ENCODE measurements at regions not wholly inside any gene's neighbourhood (a gene's known extent, or its start where the extent isn't known, plus 50 kb on each side); places are given as distances from the start of the nearest gene placed in this dataset.

DNA sequence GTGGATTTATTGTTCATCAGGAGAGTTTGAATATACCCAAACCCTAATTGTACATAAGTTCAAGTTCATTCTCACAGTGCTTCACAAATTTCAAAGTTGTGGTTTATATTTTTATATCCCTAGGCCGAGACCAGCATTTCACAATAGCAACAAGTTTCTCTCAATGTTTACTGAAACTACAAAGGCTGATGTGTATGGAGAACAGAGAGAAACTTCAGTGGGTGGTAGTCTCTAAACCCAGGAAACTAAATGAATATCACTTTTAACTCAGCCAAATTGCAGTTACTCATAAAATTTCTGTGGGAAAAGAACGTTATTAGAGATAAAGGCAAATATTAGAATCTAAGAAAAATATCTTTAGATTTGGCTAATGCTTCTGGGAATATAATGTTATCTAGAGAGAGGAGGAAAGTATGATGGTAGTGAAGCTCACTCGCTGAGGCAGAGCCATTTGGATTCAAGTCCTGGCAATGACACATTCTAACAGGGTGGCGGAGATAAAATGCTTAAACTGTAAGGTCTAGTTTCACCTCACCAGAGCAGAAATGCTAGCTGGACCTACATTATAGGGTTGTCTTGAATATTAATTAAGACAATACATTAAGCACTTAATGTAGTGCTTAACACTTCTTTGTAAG, 514.8 kb downstream of the EPHA3 start (continued):
- TF ChIP-seq SREBF1 (IDR thresholded peaks at IDR 0.05; ENCODE audit: borderline replicate concordance, low read depth, low read length) (no peak), RFX1 (IDR thresholded peaks at IDR 0.05) (no peak), NCOA2 (IDR thresholded peaks at IDR 0.05; ENCODE audit: partially characterized antibody in 2 of 2) (no peak), WHSC1 (IDR thresholded peaks at IDR 0.05; ENCODE audit: low read length) (no peak), ATF7 (IDR thresholded peaks at IDR 0.05) (no peak), CAMTA2 (CRISPR knock-in tag; conservative IDR thresholded peaks at IDR 0.05) (no peak), MEIS2 (IDR thresholded peaks at IDR 0.05; ENCODE audit: partially characterized antibody) (no peak)
- TF ChIP-seq, protein P1, sequence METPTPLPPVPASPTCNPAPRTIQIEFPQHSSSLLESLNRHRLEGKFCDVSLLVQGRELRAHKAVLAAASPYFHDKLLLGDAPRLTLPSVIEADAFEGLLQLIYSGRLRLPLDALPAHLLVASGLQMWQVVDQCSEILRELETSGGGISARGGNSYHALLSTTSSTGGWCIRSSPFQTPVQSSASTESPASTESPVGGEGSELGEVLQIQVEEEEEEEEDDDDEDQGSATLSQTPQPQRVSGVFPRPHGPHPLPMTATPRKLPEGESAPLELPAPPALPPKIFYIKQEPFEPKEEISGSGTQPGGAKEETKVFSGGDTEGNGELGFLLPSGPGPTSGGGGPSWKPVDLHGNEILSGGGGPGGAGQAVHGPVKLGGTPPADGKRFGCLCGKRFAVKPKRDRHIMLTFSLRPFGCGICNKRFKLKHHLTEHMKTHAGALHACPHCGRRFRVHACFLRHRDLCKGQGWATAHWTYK (CRISPR knock-in tag; IDR thresholded peaks at IDR 0.05) = no peak
- TF ChIP-seq, protein P2, sequence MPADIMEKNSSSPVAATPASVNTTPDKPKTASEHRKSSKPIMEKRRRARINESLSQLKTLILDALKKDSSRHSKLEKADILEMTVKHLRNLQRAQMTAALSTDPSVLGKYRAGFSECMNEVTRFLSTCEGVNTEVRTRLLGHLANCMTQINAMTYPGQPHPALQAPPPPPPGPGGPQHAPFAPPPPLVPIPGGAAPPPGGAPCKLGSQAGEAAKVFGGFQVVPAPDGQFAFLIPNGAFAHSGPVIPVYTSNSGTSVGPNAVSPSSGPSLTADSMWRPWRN (IDR thresholded peaks at IDR 0.05; ENCODE audit: low read depth) = no peak

DNA sequence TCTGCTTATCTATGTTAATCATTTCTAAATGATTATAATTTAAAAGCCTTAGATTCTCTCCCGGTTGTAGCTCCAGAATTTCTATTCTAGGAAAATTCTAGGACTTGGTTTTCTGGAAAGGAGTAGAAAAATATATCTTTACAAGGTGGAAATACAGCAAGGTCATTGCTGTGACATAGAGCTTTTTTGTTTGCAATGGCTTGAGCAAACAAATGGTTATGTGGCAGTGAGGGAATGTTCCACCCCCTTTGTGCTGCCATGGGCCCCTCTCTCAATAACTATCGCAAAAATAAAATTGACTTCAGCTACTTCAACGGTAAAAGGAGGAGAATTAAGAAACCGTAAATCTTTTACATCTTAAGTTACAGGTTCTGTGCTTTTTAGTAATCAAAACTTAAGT, 517.1 kb downstream of the EPHA3 start:
- intact Hi-C loops (cut with micrococcal nuclease) (no loop called here), in situ Hi-C loops (cut with MboI) (no loop called here)
- POLR2A ChIA-PET = no interaction called here
- Histone ChIP-seq H3K9ac (ENCODE audit: insufficient read depth in 1 of 2, low read depth in 2 of 2, low read length in 2 of 2) (no peak overlapping the region), H3K27me3 (ENCODE audit: control insufficient read depth in 2 of 2, insufficient read depth in 2 of 2, low read length in 2 of 2) (no peaks in the 10 kb centered on the region), H3K79me2 (ENCODE audit: control insufficient read depth, insufficient read depth, low read length) (no peaks in the 10 kb centered on the region), H3K4me1 (replicated peaks in 1 of 2; ENCODE audit: control insufficient read depth in 2 of 2, insufficient read depth in 2 of 2, low read length in 2 of 2) (no peaks in the 10 kb centered on the region), H3K36me3 (ENCODE audit: control insufficient read depth, insufficient read depth, low read length) (no peaks in the 10 kb centered on the region), H3K27ac (ENCODE audit: extremely low read depth, low read depth, low read length) (no peak overlapping the region), H4K20me1 (replicated peaks; ENCODE audit: control insufficient read depth, insufficient read depth, low read length) (no peaks in the 10 kb centered on the region), H3K4me3 (no peak overlapping the region), H3K9me3 (replicated peaks; ENCODE audit: control insufficient read depth, insufficient read depth, low read depth, low read length) (no peaks in the 10 kb centered on the region), H2AFZ (ENCODE audit: low read depth, low read length) (no peak overlapping the region), H3K4me2 (ENCODE audit: insufficient read depth, low read length) (no peak overlapping the region), H3K9me1 (ENCODE audit: control insufficient read depth, insufficient read depth, low read length) (no peaks in the 10 kb centered on the region)
- TF ChIP-seq, protein P3, sequence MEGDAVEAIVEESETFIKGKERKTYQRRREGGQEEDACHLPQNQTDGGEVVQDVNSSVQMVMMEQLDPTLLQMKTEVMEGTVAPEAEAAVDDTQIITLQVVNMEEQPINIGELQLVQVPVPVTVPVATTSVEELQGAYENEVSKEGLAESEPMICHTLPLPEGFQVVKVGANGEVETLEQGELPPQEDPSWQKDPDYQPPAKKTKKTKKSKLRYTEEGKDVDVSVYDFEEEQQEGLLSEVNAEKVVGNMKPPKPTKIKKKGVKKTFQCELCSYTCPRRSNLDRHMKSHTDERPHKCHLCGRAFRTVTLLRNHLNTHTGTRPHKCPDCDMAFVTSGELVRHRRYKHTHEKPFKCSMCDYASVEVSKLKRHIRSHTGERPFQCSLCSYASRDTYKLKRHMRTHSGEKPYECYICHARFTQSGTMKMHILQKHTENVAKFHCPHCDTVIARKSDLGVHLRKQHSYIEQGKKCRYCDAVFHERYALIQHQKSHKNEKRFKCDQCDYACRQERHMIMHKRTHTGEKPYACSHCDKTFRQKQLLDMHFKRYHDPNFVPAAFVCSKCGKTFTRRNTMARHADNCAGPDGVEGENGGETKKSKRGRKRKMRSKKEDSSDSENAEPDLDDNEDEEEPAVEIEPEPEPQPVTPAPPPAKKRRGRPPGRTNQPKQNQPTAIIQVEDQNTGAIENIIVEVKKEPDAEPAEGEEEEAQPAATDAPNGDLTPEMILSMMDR (IDR thresholded peaks at IDR 0.05 in 2 of 3, conservative IDR thresholded peaks at IDR 0.05 in 1 of 3; ENCODE audit: insufficient read depth in 2 of 3, low read depth in 1 of 3, low read length in 3 of 3) = no peak
- TF ChIP-seq ZNF274 (IDR thresholded peaks at IDR 0.05; ENCODE audit: borderline replicate concordance, low read depth, low read length) = no peak
- DNase-seq (ENCODE audit: extremely low read depth in 1 of 4, low spot score in 3 of 4) (no peak), FAIRE-seq (no peak), ATAC-seq (no peak)
- 0% methylated on average over 3 of the region's 4 CpGs for WGBS (ENCODE audit: insufficient coverage, low coverage, missing lambda C conversion rate)
- no TSS peak for BruUV-seq (replicated peaks)
- CTCF ChIA-PET (ENCODE audit: low intra/inter-chr PET ratio) = no interaction called here
